ENCODE measurements at regions not wholly inside any gene's neighbourhood (a gene's known extent, or its start where the extent isn't known, plus 50 kb on each side); places are given as distances from the start of the nearest gene placed in this dataset.

DNA sequence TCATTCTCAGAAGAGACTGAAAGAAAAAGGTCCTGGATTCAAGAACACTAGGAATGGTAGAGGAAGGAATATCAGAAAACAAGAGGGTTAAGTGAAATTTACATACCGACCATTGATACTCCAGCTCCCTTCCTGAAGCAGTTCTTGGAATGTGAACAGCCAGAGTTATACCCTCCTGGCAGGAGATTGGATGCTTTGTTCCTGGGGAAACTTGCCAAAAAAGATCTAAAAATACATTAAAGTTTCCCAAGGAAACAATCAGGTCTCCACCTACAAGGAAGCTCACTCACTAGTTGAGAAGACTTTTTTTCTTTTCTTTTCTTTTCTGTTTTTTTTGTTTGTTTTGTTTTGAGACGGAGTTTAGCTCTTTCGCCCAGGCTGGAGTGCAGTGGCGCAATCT lies 91.1 kb downstream of the HLX start:
- TF ChIP-seq, protein P1, sequence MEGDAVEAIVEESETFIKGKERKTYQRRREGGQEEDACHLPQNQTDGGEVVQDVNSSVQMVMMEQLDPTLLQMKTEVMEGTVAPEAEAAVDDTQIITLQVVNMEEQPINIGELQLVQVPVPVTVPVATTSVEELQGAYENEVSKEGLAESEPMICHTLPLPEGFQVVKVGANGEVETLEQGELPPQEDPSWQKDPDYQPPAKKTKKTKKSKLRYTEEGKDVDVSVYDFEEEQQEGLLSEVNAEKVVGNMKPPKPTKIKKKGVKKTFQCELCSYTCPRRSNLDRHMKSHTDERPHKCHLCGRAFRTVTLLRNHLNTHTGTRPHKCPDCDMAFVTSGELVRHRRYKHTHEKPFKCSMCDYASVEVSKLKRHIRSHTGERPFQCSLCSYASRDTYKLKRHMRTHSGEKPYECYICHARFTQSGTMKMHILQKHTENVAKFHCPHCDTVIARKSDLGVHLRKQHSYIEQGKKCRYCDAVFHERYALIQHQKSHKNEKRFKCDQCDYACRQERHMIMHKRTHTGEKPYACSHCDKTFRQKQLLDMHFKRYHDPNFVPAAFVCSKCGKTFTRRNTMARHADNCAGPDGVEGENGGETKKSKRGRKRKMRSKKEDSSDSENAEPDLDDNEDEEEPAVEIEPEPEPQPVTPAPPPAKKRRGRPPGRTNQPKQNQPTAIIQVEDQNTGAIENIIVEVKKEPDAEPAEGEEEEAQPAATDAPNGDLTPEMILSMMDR (IDR thresholded peaks at IDR 0.05) = no peak
- TF ChIP-seq ZFX (IDR thresholded peaks at IDR 0.05; ENCODE audit: borderline replicate concordance) = no peak
